T-helper 1 cell treated with Interleukin-12 subunit alpha and Interleukin-12 subunit beta and Interleukin-4 antibody, amounts not matched to agents 30 μg/mL and 1 μg/mL, for 36 hours (primary cell): ENCODE measurements at regions not wholly inside any gene's neighbourhood (a gene's known extent, or its start where the extent isn't known, plus 50 kb on each side); places are given as distances from the start of the nearest gene placed in this dataset.

Experiments
- H3K27ac Mint-ChIP-seq: one replicate; pipeline ENCODE4 v1.8.0; 2021; ENCODE audit warnings: mild to moderate bottlenecking, mixed read lengths
- H3K27me3 Mint-ChIP-seq: one replicate; pipeline ENCODE4 v1.8.0; 2021; ENCODE audit warnings: low read depth, mixed read lengths
- H3K36me3 Mint-ChIP-seq: one replicate; pipeline ENCODE4 v1.8.0; 2021; ENCODE audit warnings: low read depth, mixed read lengths
- H3K4me1 Mint-ChIP-seq: one replicate; pipeline ENCODE4 v1.8.0; 2021; ENCODE audit warnings: low read depth, mixed read lengths
- H3K4me3 Mint-ChIP-seq: one replicate; pipeline ENCODE4 v1.8.0; 2021; ENCODE audit warnings: mild to moderate bottlenecking, moderate library complexity, mixed read lengths
- H3K9me3 Mint-ChIP-seq: one replicate; pipeline ENCODE4 v1.8.0; 2021; ENCODE audit warnings: mixed read lengths

GRCh38 chr12:30839643-30840220 lies 85.0 kb upstream of the CAPRIN2 start:
- H3K27me3 Mint-ChIP-seq, result peaks cover 5% of the 10 kb centered on the region
- H3K36me3 Mint-ChIP-seq, result no peaks in the 10 kb centered on the region
- H3K27ac Mint-ChIP-seq, result no peak overlapping the region
- H3K9me3 Mint-ChIP-seq, result no peaks in the 10 kb centered on the region
- H3K4me1 Mint-ChIP-seq, result no peaks in the 10 kb centered on the region
- H3K4me3 Mint-ChIP-seq, result no peak overlapping the region

GRCh38 chr12:30837595-30837994 lies 82.8 kb upstream of the CAPRIN2 start:
- no peaks in the 10 kb centered on the region for H3K9me3 Mint-ChIP-seq
- H3K27me3 Mint-ChIP-seq, result peaks cover 5% of the 10 kb centered on the region
- H3K36me3 Mint-ChIP-seq, result no peaks in the 10 kb centered on the region
- no peak overlapping the region for H3K4me3 Mint-ChIP-seq
- H3K4me1 Mint-ChIP-seq, result no peaks in the 10 kb centered on the region
- H3K27ac Mint-ChIP-seq, result no peak overlapping the region

- Mint-ChIP-seq H3K4me1 (no peaks in the 10 kb centered on the region), H3K9me3 (no peaks in the 10 kb centered on the region), H3K27me3 (peaks cover 7% of the 10 kb centered on the region), H3K4me3 (no peak overlapping the region), H3K27ac (no peak overlapping the region), H3K36me3 (no peaks in the 10 kb centered on the region)
Measured at GRCh38 chr12:30836656-30837445, 82.1 kb upstream of the CAPRIN2 start.

- no peaks in the 10 kb centered on the region for H3K4me1 Mint-ChIP-seq
- no peaks in the 10 kb centered on the region for H3K9me3 Mint-ChIP-seq
- H3K27ac Mint-ChIP-seq, result no peak overlapping the region
- H3K4me3 Mint-ChIP-seq, result no peak overlapping the region
- H3K36me3 Mint-ChIP-seq, result no peaks in the 10 kb centered on the region
- peaks cover 8% of the 10 kb centered on the region for H3K27me3 Mint-ChIP-seq
Measured at GRCh38 chr12:30835216-30835615, 80.5 kb upstream of the CAPRIN2 start.

- Mint-ChIP-seq H3K27ac (no peak overlapping the region), H3K36me3 (no peaks in the 10 kb centered on the region), H3K4me3 (no peak overlapping the region), H3K27me3 (peaks cover 11% of the 10 kb centered on the region), H3K4me1 (no peaks in the 10 kb centered on the region), H3K9me3 (no peaks in the 10 kb centered on the region)
Measured at GRCh38 chr12:30830751-30831150, 76.0 kb upstream of the CAPRIN2 start.

- no peak overlapping the region for H3K4me3 Mint-ChIP-seq
- peaks cover 11% of the 10 kb centered on the region for H3K27me3 Mint-ChIP-seq
- H3K9me3 Mint-ChIP-seq, result no peaks in the 10 kb centered on the region
- no peaks in the 10 kb centered on the region for H3K4me1 Mint-ChIP-seq
- no peak overlapping the region for H3K27ac Mint-ChIP-seq
- no peaks in the 10 kb centered on the region for H3K36me3 Mint-ChIP-seq
Measured at GRCh38 chr12:30829876-30830275, 75.1 kb upstream of the CAPRIN2 start.

GRCh38 chr12:30828686-30829085 lies 73.9 kb upstream of the CAPRIN2 start:
- Mint-ChIP-seq H3K27me3 (peaks cover 23% of the 10 kb centered on the region), H3K4me1 (peaks cover 2% of the 10 kb centered on the region), H3K9me3 (no peaks in the 10 kb centered on the region), H3K27ac (no peak overlapping the region), H3K4me3 (no peak overlapping the region), H3K36me3 (no peaks in the 10 kb centered on the region)

GRCh38 chr12:30827101-30828066 lies 72.6 kb upstream of the CAPRIN2 start:
- peaks cover 33% of the 10 kb centered on the region for H3K27me3 Mint-ChIP-seq

GRCh38 chr12:30826276-30826675 lies 71.5 kb upstream of the CAPRIN2 start:
- no peak overlapping the region for H3K4me3 Mint-ChIP-seq
- H3K27ac Mint-ChIP-seq, result no peak overlapping the region
- H3K36me3 Mint-ChIP-seq, result no peaks in the 10 kb centered on the region
- peaks cover 39% of the 10 kb centered on the region for H3K27me3 Mint-ChIP-seq
- H3K4me1 Mint-ChIP-seq, result peaks cover 13% of the 10 kb centered on the region
- H3K9me3 Mint-ChIP-seq, result no peaks in the 10 kb centered on the region

More at GRCh38 chr12:30827101-30828066, 72.6 kb upstream of the CAPRIN2 start:
- Mint-ChIP-seq H3K4me3 (no peak overlapping the region), H3K4me1 (peaks cover 8% of the 10 kb centered on the region), H3K9me3 (no peaks in the 10 kb centered on the region), H3K36me3 (no peaks in the 10 kb centered on the region), H3K27ac (no peak overlapping the region)

- no peaks in the 10 kb centered on the region for H3K9me3 Mint-ChIP-seq
- peaks cover 48% of the 10 kb centered on the region for H3K27me3 Mint-ChIP-seq
- no peaks in the 10 kb centered on the region for H3K36me3 Mint-ChIP-seq
- peaks cover 13% of the 10 kb centered on the region for H3K4me1 Mint-ChIP-seq
- no peak overlapping the region for H3K27ac Mint-ChIP-seq
- no peak overlapping the region for H3K4me3 Mint-ChIP-seq
Measured at GRCh38 chr12:30825341-30825740, 70.6 kb upstream of the CAPRIN2 start.

GRCh38 chr12:30824311-30824710 lies 69.6 kb upstream of the CAPRIN2 start:
- H3K4me3 Mint-ChIP-seq, result peak overlapping the region; percentile 61
- H3K9me3 Mint-ChIP-seq, result no peaks in the 10 kb centered on the region
- H3K36me3 Mint-ChIP-seq, result no peaks in the 10 kb centered on the region
- H3K4me1 Mint-ChIP-seq, result peaks cover 13% of the 10 kb centered on the region
- H3K27me3 Mint-ChIP-seq, result peaks cover 58% of the 10 kb centered on the region
- H3K27ac Mint-ChIP-seq, result no peak overlapping the region

- no peaks in the 10 kb centered on the region for H3K9me3 Mint-ChIP-seq
- peaks cover 64% of the 10 kb centered on the region for H3K27me3 Mint-ChIP-seq
- peaks cover 13% of the 10 kb centered on the region for H3K4me1 Mint-ChIP-seq
- no peaks in the 10 kb centered on the region for H3K36me3 Mint-ChIP-seq
- H3K4me3 Mint-ChIP-seq, result peak overlapping the region; percentile 61
- H3K27ac Mint-ChIP-seq, result no peak overlapping the region
Measured at GRCh38 chr12:30823764-30824163, 69.0 kb upstream of the CAPRIN2 start.

- H3K4me3 Mint-ChIP-seq, result peak overlapping the region; percentile 79
Measured at GRCh38 chr12:30823156-30823699, 68.5 kb upstream of the CAPRIN2 start.

GRCh38 chr12:30822385-30823155 lies 67.8 kb upstream of the CAPRIN2 start:
- no peak overlapping the region for H3K27ac Mint-ChIP-seq
- no peaks in the 10 kb centered on the region for H3K36me3 Mint-ChIP-seq
- peaks cover 67% of the 10 kb centered on the region for H3K27me3 Mint-ChIP-seq
- no peaks in the 10 kb centered on the region for H3K9me3 Mint-ChIP-seq
- H3K4me3 Mint-ChIP-seq, result peak overlapping the region; percentile 79
- H3K4me1 Mint-ChIP-seq, result peaks cover 13% of the 10 kb centered on the region

More at GRCh38 chr12:30823156-30823699, 68.5 kb upstream of the CAPRIN2 start:
- Mint-ChIP-seq H3K27me3 (peaks cover 67% of the 10 kb centered on the region), H3K9me3 (no peaks in the 10 kb centered on the region), H3K36me3 (no peaks in the 10 kb centered on the region), H3K4me1 (peaks cover 13% of the 10 kb centered on the region), H3K27ac (no peak overlapping the region)
